ENCODE measurements at regions not wholly inside any gene's neighbourhood (a gene's known extent, or its start where the extent isn't known, plus 50 kb on each side); places are given as distances from the start of the nearest gene placed in this dataset.

- no peak for TF ChIP-seq CTCF (IDR thresholded peaks at IDR 0.05; ENCODE audit: insufficient read depth, low read depth, low read length, missing control alignments)
- no peak overlapping the region for H3K4me3 ChIP-seq (ENCODE audit: low read length)
- no peak for DNase-seq (ENCODE audit: low read depth)
Measured at GRCh38 chr14:104287301-104288009, 149.1 kb downstream of the KIF26A start.

- H3K4me3 ChIP-seq (ENCODE audit: low read length), result no peak overlapping the region
- TF ChIP-seq CTCF (IDR thresholded peaks at IDR 0.05; ENCODE audit: insufficient read depth, low read depth, low read length, missing control alignments), result no peak
- no peak for DNase-seq (ENCODE audit: low read depth)
Measured at GRCh38 chr14:104288272-104288671, 149.9 kb downstream of the KIF26A start.

GRCh38 chr14:104289507-104289906 is 151.1 kb downstream of the KIF26A start:
- no peak for DNase-seq (ENCODE audit: low read depth)
- no peak overlapping the region for H3K4me3 ChIP-seq (ENCODE audit: low read length)
- no peak for TF ChIP-seq CTCF (IDR thresholded peaks at IDR 0.05; ENCODE audit: insufficient read depth, low read depth, low read length, missing control alignments)

GRCh38 chr14:104290058-104290667 is 151.8 kb downstream of the KIF26A start:
- no peak overlapping the region for H3K4me3 ChIP-seq (ENCODE audit: low read length)
- no peak for DNase-seq (ENCODE audit: low read depth)
- TF ChIP-seq CTCF (IDR thresholded peaks at IDR 0.05; ENCODE audit: insufficient read depth, low read depth, low read length, missing control alignments), result no peak

GRCh38 chr14:104290756-104291122 is 152.4 kb downstream of the KIF26A start:
- no peak for TF ChIP-seq CTCF (IDR thresholded peaks at IDR 0.05; ENCODE audit: insufficient read depth, low read depth, low read length, missing control alignments)
- DNase-seq (ENCODE audit: low read depth), result no peak
- H3K4me3 ChIP-seq (ENCODE audit: low read length), result no peak overlapping the region

GRCh38 chr14:104291123-104292000 is 153.0 kb downstream of the KIF26A start:
- no peak for TF ChIP-seq CTCF (IDR thresholded peaks at IDR 0.05; ENCODE audit: insufficient read depth, low read depth, low read length, missing control alignments)
- DNase-seq (ENCODE audit: low read depth), result no peak
- no peak overlapping the region for H3K4me3 ChIP-seq (ENCODE audit: low read length)
